Omental fat pad (tissue), 3 donors: ENCODE measurements at regions not wholly inside any gene's neighbourhood (a gene's known extent, or its start where the extent isn't known, plus 50 kb on each side); places are given as distances from the start of the nearest gene placed in this dataset.

ENCODE experiments used
- ATAC-seq: fragments of 150-250 bp; one replicate; pipeline ENCODE4 v1.9.1; 2016; ENCODE audit warnings: mild to moderate bottlenecking, moderate library complexity; ENCODE audit not compliant: low FRiP score
- DNase-seq: peaks from one replicate; pipeline ENCODE4 v3.0.0-alpha.2; 2019; ENCODE audit warnings: low spot score
- CTCF ChIP-seq, 3 donors: fragments of 450-650 bp; IDR thresholded peaks; one replicate each; pipeline ENCODE4 v1.5.1; 2016 to 2017; ENCODE audit warnings: antibody characterized with exemption in 3 of 3, mild to moderate bottlenecking in 3 of 3, moderate library complexity in 2 of 3

- no peak for TF ChIP-seq CTCF (IDR thresholded peaks at IDR 0.05)
- ATAC-seq = no peak
- no peak for DNase-seq
These were observed 408.1 kb upstream of the CTNND2 start for GRCh38 chr5:12312343-12312742.

- TF ChIP-seq CTCF (IDR thresholded peaks at IDR 0.05) = no peak
- no peak for DNase-seq
- no peak for ATAC-seq
These were observed 389.9 kb upstream of the CTNND2 start for GRCh38 chr5:12294151-12294550.

- ATAC-seq = no peak
- no peak for DNase-seq
- TF ChIP-seq CTCF (IDR thresholded peaks at IDR 0.05) = no peak
These were observed 388.5 kb upstream of the CTNND2 start for GRCh38 chr5:12292610-12293204.

GRCh38 chr5:12284604-12285003, 380.4 kb upstream of the CTNND2 start:
- ATAC-seq (no peak), DNase-seq (no peak)
- TF ChIP-seq CTCF (IDR thresholded peaks at IDR 0.05) = no peak

- DNase-seq (no peak), ATAC-seq (no peak)
- TF ChIP-seq CTCF (IDR thresholded peaks at IDR 0.05) = no peak
These were observed 373.4 kb upstream of the CTNND2 start for GRCh38 chr5:12277504-12278192.

GRCh38 chr5:12274236-12274635, 370.0 kb upstream of the CTNND2 start:
- ATAC-seq = no peak
- no peak for TF ChIP-seq CTCF (IDR thresholded peaks at IDR 0.05)
- DNase-seq = no peak

- no peak for TF ChIP-seq CTCF (IDR thresholded peaks at IDR 0.05)
- DNase-seq (no peak), ATAC-seq (no peak)
These were observed 368.1 kb upstream of the CTNND2 start for GRCh38 chr5:12272389-12272788.
